PC-3 (cell line): ENCODE measurements at regions not wholly inside any gene's neighbourhood (a gene's known extent, or its start where the extent isn't known, plus 50 kb on each side); places are given as distances from the start of the nearest gene placed in this dataset.

Experiments used
- CTCF ChIP-seq: fragments of 300-600 bp; sonication (generic); conservative IDR thresholded peaks from 2 replicates; pipeline ENCODE4 v1.5.1; 2017; ENCODE audit warnings: antibody characterized with exemption, low read depth, mild to moderate bottlenecking, low read length
- EZH2 ChIP-seq: fragments of 300-600 bp; sonication (generic); IDR thresholded peaks from one replicate; pipeline ENCODE4 v1.6.1; 2017; ENCODE audit warnings: antibody characterized with exemption, mild to moderate bottlenecking, low read length; ENCODE audit not compliant: unreplicated experiment

DNA sequence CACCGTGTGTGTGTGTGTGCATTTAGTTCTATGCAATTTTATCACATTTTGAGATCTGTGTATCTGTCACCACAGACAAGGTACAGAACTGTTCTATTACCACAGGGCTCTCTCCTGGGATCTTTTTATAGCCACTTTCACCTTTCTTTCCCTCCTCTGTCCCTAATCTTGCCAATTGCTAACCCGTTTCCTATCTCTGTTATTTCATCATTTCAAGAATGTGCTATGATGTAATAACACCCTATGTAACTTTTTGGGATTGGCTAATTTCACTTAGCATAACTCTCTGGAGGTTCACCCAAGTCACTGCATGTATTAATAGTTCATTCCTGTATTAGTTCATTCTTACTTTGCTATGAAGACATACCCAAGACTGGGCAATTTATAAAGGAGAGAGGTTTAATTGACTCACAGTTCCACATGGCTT lies 657.7 kb downstream of the QKI start:
- TF ChIP-seq CTCF (no peak), EZH2 (no peak)
